NT2/D1 (cell line): ENCODE measurements at regions not wholly inside any gene's neighbourhood (a gene's known extent, or its start where the extent isn't known, plus 50 kb on each side); places are given as distances from the start of the nearest gene placed in this dataset.

Experiments
- DNase-seq: peaks from one replicate; pipeline ENCODE4 v3.0.0-alpha.2; 2011; ENCODE audit warnings: low read depth, low spot score
- H3K27me3 ChIP-seq: 2 replicates; pipeline ENCODE4 v1.6.0; 2011; ENCODE audit warnings: mild to moderate bottlenecking; ENCODE audit not compliant: insufficient read length, insufficient read depth
- H3K36me3 ChIP-seq: 2 replicates; pipeline ENCODE4 v1.6.1; 2011; ENCODE audit warnings: mild to moderate bottlenecking, low read length, mixed read lengths; ENCODE audit not compliant: insufficient read depth, insufficient read length
- H3K4me1 ChIP-seq: 2 replicates; pipeline ENCODE4 v1.5.1; 2011; ENCODE audit not compliant: insufficient read depth, insufficient read length
- H3K4me3 ChIP-seq: 2 replicates; pipeline ENCODE4 v1.5.1; 2011; ENCODE audit warnings: low read depth; ENCODE audit not compliant: insufficient read length
- H3K9ac ChIP-seq: 2 replicates; pipeline ENCODE4 v1.6.0; 2011; ENCODE audit warnings: low read depth; ENCODE audit not compliant: insufficient read length
- H3K9me3 ChIP-seq: 2 replicates; pipeline ENCODE4 v1.5.1; 2011; ENCODE audit warnings: mild to moderate bottlenecking, low read length; ENCODE audit not compliant: insufficient read depth
- SUZ12 ChIP-seq: IDR thresholded peaks from 2 replicates; pipeline ENCODE4 v1.6.1; 2011; ENCODE audit not compliant: insufficient read length, insufficient read depth; ENCODE audit errors: extremely low read depth
- YY1 ChIP-seq: IDR thresholded peaks from 2 replicates; pipeline ENCODE4 v1.6.1; 2011; ENCODE audit not compliant: insufficient read length, insufficient read depth
- ZNF274 ChIP-seq: IDR thresholded peaks from 2 replicates; pipeline ENCODE4 v1.6.1; 2011; ENCODE audit warnings: mild to moderate bottlenecking, low read depth, low read length

DNA sequence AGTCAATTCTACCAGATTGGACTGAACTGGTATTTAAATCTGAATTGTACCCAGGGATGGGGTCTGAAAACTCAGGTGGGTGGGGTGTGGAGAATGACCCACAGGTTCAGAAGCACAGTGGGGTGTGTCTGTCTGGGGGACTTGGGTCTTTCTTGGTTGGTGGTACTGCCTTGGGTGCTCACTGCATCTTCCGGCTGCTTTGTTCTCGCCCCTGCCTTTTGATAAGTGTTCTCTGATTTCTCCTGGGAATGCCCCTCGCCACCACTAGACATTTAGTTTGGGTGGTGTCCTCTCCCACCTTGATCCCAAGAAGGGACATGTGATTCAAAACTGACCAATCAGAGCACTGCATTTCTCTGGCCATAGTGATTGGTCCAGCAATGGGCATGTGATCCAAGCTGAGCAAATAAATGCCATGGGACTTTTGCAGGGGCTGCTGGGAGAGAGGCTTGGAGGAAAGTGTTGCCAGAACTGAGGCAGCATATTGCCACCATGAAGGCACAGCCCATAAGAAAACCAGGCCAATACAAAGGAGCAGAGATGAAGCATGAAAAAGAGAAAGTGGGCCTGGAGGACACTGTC, 270.5 kb downstream of the NPHP4 start:
- no peak for DNase-seq
- Histone ChIP-seq H3K36me3 (no peaks in the 10 kb centered on the region), H3K9me3 (no peaks in the 10 kb centered on the region), H3K4me3 (no peak overlapping the region), H3K27me3 (no peaks in the 10 kb centered on the region), H3K4me1 (peaks cover 5% of the 10 kb centered on the region), H3K9ac (no peak overlapping the region)
- no peak for TF ChIP-seq ZNF274

GRCh38 chr1:5720936-5721335, 271.3 kb downstream of the NPHP4 start:
- no peaks in the 10 kb centered on the region for H3K27me3 ChIP-seq
- no peak for TF ChIP-seq ZNF274
- TF ChIP-seq YY1, result no peak
- no peak for TF ChIP-seq SUZ12
- no peak overlapping the region for H3K4me3 ChIP-seq
- H3K4me1 ChIP-seq, result peaks cover 11% of the 10 kb centered on the region
- H3K9ac ChIP-seq, result no peak overlapping the region
- no peaks in the 10 kb centered on the region for H3K36me3 ChIP-seq
- H3K9me3 ChIP-seq, result peaks cover 1% of the 10 kb centered on the region; the same call in 1 of the 2 replicates
- DNase-seq, result no peak

- no peak for TF ChIP-seq ZNF274
- no peak for TF ChIP-seq YY1
- TF ChIP-seq SUZ12, result no peak
- Histone ChIP-seq H3K9ac (no peak overlapping the region), H3K36me3 (no peaks in the 10 kb centered on the region), H3K4me1 (peaks cover 11% of the 10 kb centered on the region), H3K27me3 (no peaks in the 10 kb centered on the region), H3K9me3 (peaks cover 6% of the 10 kb centered on the region; the same call in 1 of the 2 replicates), H3K4me3 (no peak overlapping the region)
- DNase-seq, result no peak
These were observed 271.7 kb downstream of the NPHP4 start for GRCh38 chr1:5720484-5720883.

GRCh38 chr1:5720045-5720444, 272.2 kb downstream of the NPHP4 start:
- H3K4me3 ChIP-seq, result no peak overlapping the region
- no peak for TF ChIP-seq YY1
- no peak for TF ChIP-seq SUZ12

GRCh38 chr1:5718831-5719632, 273.2 kb downstream of the NPHP4 start:
- TF ChIP-seq ZNF274, result no peak
- TF ChIP-seq SUZ12, result no peak
- no peak for TF ChIP-seq YY1
- Histone ChIP-seq H3K27me3 (no peaks in the 10 kb centered on the region), H3K36me3 (no peaks in the 10 kb centered on the region), H3K9me3 (peaks cover 12% of the 10 kb centered on the region; the same call in 1 of the 2 replicates), H3K4me3 (no peak overlapping the region), H3K9ac (no peak overlapping the region), H3K4me1 (peaks cover 11% of the 10 kb centered on the region)
- DNase-seq, result no peak

More at GRCh38 chr1:5720045-5720444, 272.2 kb downstream of the NPHP4 start:
- no peak for DNase-seq
- Histone ChIP-seq H3K4me1 (peaks cover 11% of the 10 kb centered on the region), H3K9ac (no peak overlapping the region), H3K9me3 (peaks cover 9% of the 10 kb centered on the region; the same call in 1 of the 2 replicates), H3K36me3 (no peaks in the 10 kb centered on the region), H3K27me3 (no peaks in the 10 kb centered on the region)

GRCh38 chr1:5717031-5717682, 275.1 kb downstream of the NPHP4 start:
- no peak for DNase-seq
- Histone ChIP-seq H3K9me3 (peaks cover 14% of the 10 kb centered on the region; the same call in 1 of the 2 replicates), H3K4me1 (peaks cover 11% of the 10 kb centered on the region), H3K9ac (peak overlapping the region; percentile 39), H3K36me3 (no peaks in the 10 kb centered on the region), H3K4me3 (no peak overlapping the region), H3K27me3 (no peaks in the 10 kb centered on the region)
- TF ChIP-seq YY1 (no peak), SUZ12 (no peak), ZNF274 (no peak)

DNA sequence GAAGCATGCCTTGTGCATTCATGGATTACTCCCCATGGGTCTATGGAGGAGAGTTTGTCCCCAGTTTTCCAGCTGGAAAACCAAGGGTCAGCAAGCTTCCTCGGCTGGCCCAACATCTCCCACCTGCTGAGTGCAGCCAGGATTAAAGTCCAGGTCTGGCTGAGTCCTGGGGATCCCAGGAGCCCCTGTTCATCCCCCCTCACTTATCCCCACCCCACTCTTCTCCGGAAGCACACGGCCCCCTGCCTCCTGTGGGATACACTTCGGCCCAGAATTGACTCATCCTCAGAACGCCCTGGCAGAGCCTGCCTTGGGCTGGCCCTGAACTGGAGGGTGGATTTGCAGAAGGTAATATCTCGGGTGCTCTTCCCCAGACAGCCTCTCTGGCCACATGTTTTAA, 276.1 kb downstream of the NPHP4 start:
- Histone ChIP-seq H3K4me1 (peaks cover 11% of the 10 kb centered on the region), H3K4me3 (no peak overlapping the region), H3K9me3 (peaks cover 14% of the 10 kb centered on the region; the same call in 1 of the 2 replicates), H3K27me3 (no peaks in the 10 kb centered on the region), H3K9ac (no peak overlapping the region), H3K36me3 (no peaks in the 10 kb centered on the region)
- TF ChIP-seq ZNF274, result no peak
- no peak for TF ChIP-seq YY1
- no peak for TF ChIP-seq SUZ12
- DNase-seq, result no peak
